ENCODE measurements at regions not wholly inside any gene's neighbourhood (a gene's known extent, or its start where the extent isn't known, plus 50 kb on each side); places are given as distances from the start of the nearest gene placed in this dataset.

- Histone ChIP-seq H3K4me3 (replicated peaks in 1 of 3; ENCODE audit: insufficient read depth in 1 of 3, low read depth in 1 of 3, low read length in 3 of 3) (no peak overlapping the region), H2AFZ (ENCODE audit: low read depth, low read length) (no peak overlapping the region), H4K20me1 (replicated peaks; ENCODE audit: control insufficient read depth, extremely low read depth, insufficient read depth, low read length) (no peaks in the 10 kb centered on the region), H3K9me3 (replicated peaks; ENCODE audit: control insufficient read depth, insufficient read depth, low read length) (no peaks in the 10 kb centered on the region), H3K9ac (replicated peaks; ENCODE audit: extremely low read depth, insufficient read depth, low read length) (no peak overlapping the region), H3K4me1 (ENCODE audit: control insufficient read depth, extremely low read depth, insufficient read depth, low read length) (no peaks in the 10 kb centered on the region), H3K79me2 (ENCODE audit: control insufficient read depth, insufficient read depth, low read length) (no peaks in the 10 kb centered on the region), H3K4me2 (ENCODE audit: insufficient read depth, low read length) (no peak overlapping the region), H3K27me3 (ENCODE audit: control insufficient read depth in 2 of 2, insufficient read depth in 2 of 2, low read length in 2 of 2) (no peaks in the 10 kb centered on the region), H3K36me3 (ENCODE audit: control insufficient read depth in 2 of 2, extremely low read depth in 1 of 2, insufficient read depth in 2 of 2, low read length in 2 of 2) (no peaks in the 10 kb centered on the region), H3K27ac (ENCODE audit: insufficient read depth, low read depth, low read length) (no peak overlapping the region), H3K9me1 (replicated peaks; ENCODE audit: control insufficient read depth, extremely low read depth, insufficient read depth, low read length) (no peaks in the 10 kb centered on the region)
- CTCF ChIA-PET, result no interaction called here
- no peak for TF ChIP-seq JUN (IDR thresholded peaks at IDR 0.05; ENCODE audit: borderline replicate concordance, insufficient read depth, insufficient read length, low read depth)
- no peak for TF ChIP-seq POLR2AphosphoS5 (IDR thresholded peaks at IDR 0.05; ENCODE audit: insufficient read depth, low read depth, low read length)
- TF ChIP-seq CTCF (IDR thresholded peaks at IDR 0.05; ENCODE audit: extremely low read depth in 1 of 2, insufficient read depth in 1 of 2, low read depth in 1 of 2, low read length in 2 of 2), result no peak
- TF ChIP-seq MAX (IDR thresholded peaks at IDR 0.05; ENCODE audit: insufficient read depth, insufficient read length), result no peak
- no peak for TF ChIP-seq MYC (IDR thresholded peaks at IDR 0.05; ENCODE audit: low read depth, low read length)
- TF ChIP-seq POLR2A (IDR thresholded peaks at IDR 0.05; ENCODE audit: low read depth, low read length), result no peak
- no peak for TF ChIP-seq EZH2 (IDR thresholded peaks at IDR 0.05; ENCODE audit: borderline replicate concordance, low read depth, low read length, severe bottlenecking)
- no peak for TF ChIP-seq FOS (IDR thresholded peaks at IDR 0.05; ENCODE audit: borderline replicate concordance, insufficient read depth, low read length)
- TF ChIP-seq GATA2 (IDR thresholded peaks at IDR 0.05; ENCODE audit: insufficient read depth, insufficient read length, low read depth, low read length), result no peak
- POLR2A ChIA-PET, result no interaction called here
- DNase-seq (ENCODE audit: low read depth, low spot score) (no peak), FAIRE-seq (no peak)
- intact Hi-C loops (cut with micrococcal nuclease), result no loop called here
- no TSS peak for BruUV-seq (replicated peaks)
- dilution Hi-C loops (cut with MboI; ENCODE audit: extremely low pct_ligation_motif_present, low sequenced_read_pairs), result no loop called here
Observed at GRCh38 chr2:239688122-239688681, 287.4 kb upstream of the HDAC4 start.
